PC-9 (cell line): ENCODE measurements at regions not wholly inside any gene's neighbourhood (a gene's known extent, or its start where the extent isn't known, plus 50 kb on each side); places are given as distances from the start of the nearest gene placed in this dataset.

Experiments used
- BruUV-seq: library from RNA; stranded (reverse); fragments of 400-500 nt; replicated peaks from 2 replicates; lab custom pipeline; 2021; lab: Mats Ljungman, UMichigan
- CTCF ChIA-PET: fragments of 300-600 bp; sonication (Branson Sonifier 250); formaldehyde crosslinking; loops from one replicate; lab custom pipeline; 2022; ENCODE audit warnings: antibody characterized with exemption; lab: Charles Lee
- POLR2A ChIA-PET: fragments of 300-600 bp; sonication (Branson Sonifier 250); formaldehyde crosslinking; loops from one replicate; lab custom pipeline; 2022; ENCODE audit warnings: antibody characterized with exemption; ENCODE audit not compliant: unreplicated experiment; lab: Charles Lee
- DNase-seq, 2 experiments: peaks; one replicate each; pipeline versions ENCODE4 v3.0.0 to v3.0.0-alpha.2; 2015 to 2022; ENCODE audit warnings: mixed read lengths in 1 of 2
- H2AFZ ChIP-seq: fragments of 200-600 bp; sonication (generic); 2 replicates; pipeline ENCODE4 v1.8.1; 2017; ENCODE audit warnings: antibody characterized with exemption
- H3F3A ChIP-seq: fragments of 200-600 bp; sonication (generic); 2 replicates; pipeline ENCODE4 v1.8.1; 2017; ENCODE audit warnings: antibody characterized with exemption, mild to moderate bottlenecking, low read depth; ENCODE audit not compliant: insufficient read depth
- H3K27ac ChIP-seq: fragments of 200-600 bp; sonication (generic); 2 replicates; pipeline ENCODE4 v1.6.1; 2016; ENCODE audit warnings: mixed run types
- H3K27me3 ChIP-seq: fragments of 200-600 bp; sonication (generic); 2 replicates; pipeline ENCODE4 v1.6.1; 2016; ENCODE audit warnings: low read depth, mixed run types; ENCODE audit not compliant: insufficient read depth
- H3K36me3 ChIP-seq: fragments of 200-600 bp; sonication (generic); 2 replicates; pipeline ENCODE4 v1.6.1; 2016; ENCODE audit warnings: low read depth, mixed run types
- H3K4me1 ChIP-seq: fragments of 200-600 bp; sonication (generic); replicated peaks from 2 replicates; pipeline ENCODE4 v1.6.1; 2016; ENCODE audit warnings: mixed run types; ENCODE audit not compliant: insufficient read depth
- H3K4me2 ChIP-seq: fragments of 200-600 bp; sonication (generic); 2 replicates; pipeline ENCODE4 v1.6.1; 2017; ENCODE audit warnings: mixed run types
- H3K4me3 ChIP-seq: fragments of 200-600 bp; sonication (generic); 2 replicates; pipeline ENCODE4 v1.6.1; 2016; ENCODE audit warnings: mixed run types
- H3K79me2 ChIP-seq: fragments of 200-600 bp; sonication (generic); 2 replicates; pipeline ENCODE4 v1.6.1; 2017; ENCODE audit warnings: low read depth, mixed run types
- H3K9me2 ChIP-seq: fragments of 200-600 bp; sonication (generic); 2 replicates; pipeline ENCODE4 v1.8.1; 2017; ENCODE audit warnings: mild to moderate bottlenecking; ENCODE audit not compliant: insufficient read depth
- H3K9me3 ChIP-seq: fragments of 200-600 bp; sonication (generic); 2 replicates; pipeline ENCODE4 v1.8.1; 2016; ENCODE audit warnings: low read depth; ENCODE audit not compliant: insufficient read depth
- H4K20me1 ChIP-seq: fragments of 200-600 bp; sonication (generic); 2 replicates; pipeline ENCODE4 v1.8.1; 2017; ENCODE audit not compliant: insufficient read depth
- EZH2 ChIP-seq: fragments of 200-600 bp; sonication (generic); IDR thresholded peaks from 2 replicates; pipeline ENCODE4 v1.8.0; 2017; ENCODE audit warnings: antibody characterized with exemption, low read depth
- intact Hi-C: fragments of 100-400 bp; cut with micrococcal nuclease; formaldehyde crosslinking; loops from one replicate; pipeline ENCODE4 v1.10.0; 2022; ENCODE audit not compliant: unreplicated experiment
- TF ChIP-seq, protein P1 (sequence below): fragments of 200-600 bp; sonication (generic); conservative IDR thresholded peaks from 2 replicates; pipeline ENCODE4 v1.6.1; 2017; ENCODE audit warnings: mixed run types, antibody characterized with exemption, mild to moderate bottlenecking, moderate library complexity

DNA sequence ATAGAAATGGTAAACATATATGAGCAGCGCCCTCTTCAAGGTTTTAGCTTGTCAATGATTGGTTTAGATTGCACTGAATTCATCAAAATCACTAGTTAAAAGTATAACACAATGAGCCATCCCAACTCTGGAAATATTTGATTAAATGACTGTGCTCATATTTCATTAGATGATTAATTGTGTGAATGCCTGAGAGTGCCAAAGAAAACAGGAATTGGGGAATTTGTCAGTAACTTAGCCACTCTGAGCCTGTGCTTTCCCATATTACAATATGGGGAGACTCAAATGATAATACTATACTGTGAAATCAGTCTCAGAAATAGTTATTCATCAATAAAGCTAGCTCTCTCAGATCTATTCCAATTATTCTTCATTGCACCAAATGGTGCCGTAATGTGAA lies 2087.6 kb upstream of the CELF4 start:
- Histone ChIP-seq H3K36me3 (no peaks in the 10 kb centered on the region), H3K27ac (no peak overlapping the region), H3K9me3 (no peaks in the 10 kb centered on the region), H2AFZ (no peak overlapping the region), H3K4me3 (no peak overlapping the region), H3K9me2 (no peaks in the 10 kb centered on the region), H3K79me2 (no peaks in the 10 kb centered on the region), H4K20me1 (no peaks in the 10 kb centered on the region), H3K4me1 (0 out of 2 replicates have a peak, but pooled peaks cover 2% of the 10 kb centered on the region), H3F3A (no peaks in the 10 kb centered on the region), H3K27me3 (no peaks in the 10 kb centered on the region), H3K4me2 (no peak overlapping the region)
- DNase-seq = no peak
- POLR2A ChIA-PET = no interaction called here
- CTCF ChIA-PET = no interaction called here
- intact Hi-C loops = no loop called here
- no TSS peak for BruUV-seq
- no peak for TF ChIP-seq EZH2
- TF ChIP-seq, protein P1, sequence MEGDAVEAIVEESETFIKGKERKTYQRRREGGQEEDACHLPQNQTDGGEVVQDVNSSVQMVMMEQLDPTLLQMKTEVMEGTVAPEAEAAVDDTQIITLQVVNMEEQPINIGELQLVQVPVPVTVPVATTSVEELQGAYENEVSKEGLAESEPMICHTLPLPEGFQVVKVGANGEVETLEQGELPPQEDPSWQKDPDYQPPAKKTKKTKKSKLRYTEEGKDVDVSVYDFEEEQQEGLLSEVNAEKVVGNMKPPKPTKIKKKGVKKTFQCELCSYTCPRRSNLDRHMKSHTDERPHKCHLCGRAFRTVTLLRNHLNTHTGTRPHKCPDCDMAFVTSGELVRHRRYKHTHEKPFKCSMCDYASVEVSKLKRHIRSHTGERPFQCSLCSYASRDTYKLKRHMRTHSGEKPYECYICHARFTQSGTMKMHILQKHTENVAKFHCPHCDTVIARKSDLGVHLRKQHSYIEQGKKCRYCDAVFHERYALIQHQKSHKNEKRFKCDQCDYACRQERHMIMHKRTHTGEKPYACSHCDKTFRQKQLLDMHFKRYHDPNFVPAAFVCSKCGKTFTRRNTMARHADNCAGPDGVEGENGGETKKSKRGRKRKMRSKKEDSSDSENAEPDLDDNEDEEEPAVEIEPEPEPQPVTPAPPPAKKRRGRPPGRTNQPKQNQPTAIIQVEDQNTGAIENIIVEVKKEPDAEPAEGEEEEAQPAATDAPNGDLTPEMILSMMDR = no peak

DNA sequence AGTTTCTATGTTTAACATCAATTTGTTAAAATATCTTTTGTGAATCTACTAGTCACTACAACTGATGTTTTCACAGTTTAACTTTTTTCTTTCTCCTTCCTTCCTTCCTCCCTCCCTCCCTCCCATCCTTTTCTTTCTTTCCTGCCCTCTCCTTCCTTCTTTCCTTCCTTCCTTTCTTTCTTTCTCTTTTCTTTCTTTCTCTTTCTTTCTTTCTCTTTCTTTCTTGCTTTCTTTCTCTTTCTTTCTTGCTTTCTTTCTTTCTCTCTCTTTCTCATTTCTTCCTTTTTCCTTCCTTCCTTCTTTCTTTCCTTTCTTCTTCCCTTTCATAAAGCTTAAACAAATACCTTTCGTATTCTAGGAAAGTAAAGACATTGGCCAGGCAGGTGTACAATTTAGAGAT lies 2083.0 kb upstream of the CELF4 start:
- no peak overlapping the region for H3K4me3 ChIP-seq
- H3K79me2 ChIP-seq = no peaks in the 10 kb centered on the region
- H3K4me1 ChIP-seq = peaks cover 5% of the 10 kb centered on the region; the same call in 1 of the 2 replicates
- no TSS peak for BruUV-seq
- DNase-seq = no peak
- no peaks in the 10 kb centered on the region for H3K9me2 ChIP-seq
- no peaks in the 10 kb centered on the region for H3K9me3 ChIP-seq
- no peak overlapping the region for H3K4me2 ChIP-seq
- no peaks in the 10 kb centered on the region for H3K27me3 ChIP-seq
- ChIA-PET CTCF (no interaction called here), POLR2A (no interaction called here)
- H3F3A ChIP-seq = no peaks in the 10 kb centered on the region
- intact Hi-C loops = no loop called here
- no peaks in the 10 kb centered on the region for H4K20me1 ChIP-seq
- H3K27ac ChIP-seq = 0 out of 2 replicates have a peak overlapping the region, but pooled peaks have one; percentile 7
- no peak for TF ChIP-seq EZH2
- TF ChIP-seq, protein P1 = no peak
- no peaks in the 10 kb centered on the region for H3K36me3 ChIP-seq
- no peak overlapping the region for H2AFZ ChIP-seq

DNA sequence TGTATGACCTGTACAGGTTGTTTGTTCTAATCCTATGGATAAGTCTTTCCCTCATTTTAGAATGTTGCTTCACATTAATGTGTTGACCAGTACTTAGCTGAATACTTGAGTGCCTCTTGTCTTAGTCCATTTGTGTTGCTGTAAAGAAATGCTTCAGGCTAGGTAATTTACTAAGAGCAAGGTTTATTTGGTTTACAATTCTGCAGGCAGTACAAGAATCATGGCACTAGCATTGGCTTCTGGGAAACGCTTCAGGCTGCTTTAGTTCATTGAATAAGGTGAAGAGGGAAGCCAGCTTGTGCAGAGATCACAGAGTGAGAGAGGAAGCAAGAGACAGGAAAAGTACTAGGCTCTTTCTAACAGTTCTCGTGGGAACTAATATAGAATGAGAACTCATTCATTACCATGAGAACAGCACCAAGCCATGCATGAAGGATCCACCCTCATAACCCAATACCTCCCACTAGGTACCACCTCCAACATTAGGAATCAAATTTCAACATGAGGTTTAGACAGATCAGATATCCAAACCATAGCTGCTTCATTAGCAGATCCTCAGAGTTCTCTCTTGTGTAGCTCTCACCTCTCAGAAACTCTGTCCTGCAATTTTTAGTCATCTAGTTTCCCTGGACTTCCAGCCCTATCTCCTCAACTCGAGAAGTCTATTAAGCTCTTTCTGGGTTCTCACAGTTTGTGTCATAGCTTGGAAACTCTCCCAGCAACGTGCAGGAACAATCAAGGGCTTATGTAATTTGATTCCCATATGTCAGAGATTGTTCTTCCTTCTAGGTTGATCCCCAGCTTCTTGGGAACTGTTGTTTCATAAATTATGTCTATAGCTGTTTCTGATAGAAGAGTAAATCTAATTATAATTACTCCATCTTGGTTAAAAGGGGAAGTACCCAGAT lies 2082.3 kb upstream of the CELF4 start:
- Histone ChIP-seq H3K79me2 (no peaks in the 10 kb centered on the region), H3K4me2 (peak overlapping the region; percentile 47), H3K27ac (0 out of 2 replicates have a peak overlapping the region, but pooled peaks have one; percentile 7), H3K9me3 (no peaks in the 10 kb centered on the region), H4K20me1 (no peaks in the 10 kb centered on the region), H3K4me1 (peaks cover 5% of the 10 kb centered on the region; the same call in 1 of the 2 replicates), H3K27me3 (no peaks in the 10 kb centered on the region), H3K36me3 (no peaks in the 10 kb centered on the region), H3F3A (no peaks in the 10 kb centered on the region), H3K9me2 (no peaks in the 10 kb centered on the region), H3K4me3 (no peak overlapping the region), H2AFZ (peak overlapping the region; percentile 23; the same call in 1 of the 2 replicates)
- POLR2A ChIA-PET = no interaction called here
- peak; percentile 18 to 57 for DNase-seq
- no peak for TF ChIP-seq EZH2
- TF ChIP-seq, protein P1 = no peak
- intact Hi-C loops = no loop called here
- no TSS peak for BruUV-seq
- CTCF ChIA-PET = no interaction called here
